Fibroblast of upper back skin (primary cell): ENCODE measurements at regions not wholly inside any gene's neighbourhood (a gene's known extent, or its start where the extent isn't known, plus 50 kb on each side); places are given as distances from the start of the nearest gene placed in this dataset.

Experiments used
- DNase-seq: peaks from one replicate; pipeline ENCODE4 v3.0.0-alpha.2; 2013

GRCh38 chr11:70810681-70811080 lies 412.4 kb downstream of the CTTN start:
- DNase-seq: no peak

GRCh38 chr11:70811483-70811882 lies 413.2 kb downstream of the CTTN start:
- DNase-seq: no peak

- DNase-seq: no peak
Measured at GRCh38 chr11:70811915-70812314, 413.6 kb downstream of the CTTN start.

GRCh38 chr11:70812472-70812871 lies 414.1 kb downstream of the CTTN start:
- DNase-seq: no peak

- no peak for DNase-seq
Measured at GRCh38 chr11:70813651-70814050, 415.3 kb downstream of the CTTN start.

- DNase-seq: no peak
Measured at GRCh38 chr11:70815485-70815832, 417.1 kb downstream of the CTTN start.

GRCh38 chr11:70816156-70816678 lies 417.9 kb downstream of the CTTN start:
- no peak for DNase-seq

GRCh38 chr11:70818351-70818750 lies 420.0 kb downstream of the CTTN start:
- no peak for DNase-seq

- no peak for DNase-seq
Measured at GRCh38 chr11:70819022-70819421, 420.7 kb downstream of the CTTN start.

GRCh38 chr11:70820311-70820710 lies 422.0 kb downstream of the CTTN start:
- DNase-seq: no peak

GRCh38 chr11:70820712-70821111 lies 422.4 kb downstream of the CTTN start:
- no peak for DNase-seq

- no peak for DNase-seq
Measured at GRCh38 chr11:70823771-70824170, 425.4 kb downstream of the CTTN start.

- no peak for DNase-seq
Measured at GRCh38 chr11:70824605-70825245, 426.4 kb downstream of the CTTN start.

GRCh38 chr11:70825893-70826540 lies 426.4 kb downstream of the SHANK2 start:
- DNase-seq: no peak

GRCh38 chr11:70826541-70827335 lies 425.6 kb downstream of the SHANK2 start:
- DNase-seq: no peak

- no peak for DNase-seq
Measured at GRCh38 chr11:70828593-70829082, 423.7 kb downstream of the SHANK2 start.

GRCh38 chr11:70829134-70829885 lies 423.1 kb downstream of the SHANK2 start:
- no peak for DNase-seq

- no peak for DNase-seq
Measured at GRCh38 chr11:70829886-70830272, 422.5 kb downstream of the SHANK2 start.

- DNase-seq: no peak
Measured at GRCh38 chr11:70833011-70833410, 419.4 kb downstream of the SHANK2 start.

GRCh38 chr11:70833554-70833953 lies 418.8 kb downstream of the SHANK2 start:
- no peak for DNase-seq

GRCh38 chr11:70834277-70834940 lies 418.0 kb downstream of the SHANK2 start:
- DNase-seq: no peak

- DNase-seq: no peak
Measured at GRCh38 chr11:70834984-70835560, 417.3 kb downstream of the SHANK2 start.
